ENCODE measurements at regions not wholly inside any gene's neighbourhood (a gene's known extent, or its start where the extent isn't known, plus 50 kb on each side); places are given as distances from the start of the nearest gene placed in this dataset.

GRCh38 chr11:121715405-121715804, 262.6 kb upstream of the SORL1-AS1 start:
- DNase-seq (ENCODE audit: low read depth, low spot score), result no peak
- in situ Hi-C loops (cut with HindIII; ENCODE audit: low sequenced_read_pairs), result no loop called here
- H3K4me3 ChIP-seq (ENCODE audit: low read depth, low read length), result no peak overlapping the region
- no peak for TF ChIP-seq CTCF (IDR thresholded peaks at IDR 0.05; ENCODE audit: low read depth, low read length)

- TF ChIP-seq CTCF (IDR thresholded peaks at IDR 0.05; ENCODE audit: low read depth, low read length), result no peak
- no peak overlapping the region for H3K4me3 ChIP-seq (ENCODE audit: low read depth, low read length)
- DNase-seq (ENCODE audit: low read depth, low spot score), result no peak
- in situ Hi-C loops (cut with HindIII; ENCODE audit: low sequenced_read_pairs), result no loop called here
These were observed 261.6 kb upstream of the SORL1-AS1 start for GRCh38 chr11:121714351-121714750.

- in situ Hi-C loops (cut with HindIII; ENCODE audit: low sequenced_read_pairs), result no loop called here
- no peak for DNase-seq (ENCODE audit: low read depth, low spot score)
- no peak overlapping the region for H3K4me3 ChIP-seq (ENCODE audit: low read depth, low read length)
- no peak for TF ChIP-seq CTCF (IDR thresholded peaks at IDR 0.05; ENCODE audit: low read depth, low read length)
These were observed 259.2 kb upstream of the SORL1-AS1 start for GRCh38 chr11:121711939-121712338.

- DNase-seq (ENCODE audit: low read depth, low spot score), result no peak
- no peak overlapping the region for H3K4me3 ChIP-seq (ENCODE audit: low read depth, low read length)
- no peak for TF ChIP-seq CTCF (IDR thresholded peaks at IDR 0.05; ENCODE audit: low read depth, low read length)
- in situ Hi-C loops (cut with HindIII; ENCODE audit: low sequenced_read_pairs), result no loop called here
These were observed 258.5 kb upstream of the SORL1-AS1 start for GRCh38 chr11:121711236-121711635.

GRCh38 chr11:121706884-121707420, 254.2 kb upstream of the SORL1-AS1 start:
- in situ Hi-C loops (cut with HindIII; ENCODE audit: low sequenced_read_pairs), result no loop called here
- no peak for TF ChIP-seq CTCF (IDR thresholded peaks at IDR 0.05; ENCODE audit: low read depth, low read length)
- H3K4me3 ChIP-seq (ENCODE audit: low read depth, low read length), result no peak overlapping the region
- no peak for DNase-seq (ENCODE audit: low read depth, low spot score)

- in situ Hi-C loops (cut with HindIII; ENCODE audit: low sequenced_read_pairs), result no loop called here
- no peak overlapping the region for H3K4me3 ChIP-seq (ENCODE audit: low read depth, low read length)
- DNase-seq (ENCODE audit: low read depth, low spot score), result no peak
- no peak for TF ChIP-seq CTCF (IDR thresholded peaks at IDR 0.05; ENCODE audit: low read depth, low read length)
These were observed 250.4 kb upstream of the SORL1-AS1 start for GRCh38 chr11:121703201-121703600.

- no peak overlapping the region for H3K4me3 ChIP-seq (ENCODE audit: low read depth, low read length)
- DNase-seq (ENCODE audit: low read depth, low spot score), result no peak
- no peak for TF ChIP-seq CTCF (IDR thresholded peaks at IDR 0.05; ENCODE audit: low read depth, low read length)
- in situ Hi-C loops (cut with HindIII; ENCODE audit: low sequenced_read_pairs), result no loop called here
These were observed 248.2 kb upstream of the SORL1-AS1 start for GRCh38 chr11:121700968-121701367.

Data from astrocyte of the spinal cord (primary cell).